ENCODE measurements at regions not wholly inside any gene's neighbourhood (a gene's known extent, or its start where the extent isn't known, plus 50 kb on each side); places are given as distances from the start of the nearest gene placed in this dataset.

- TF ChIP-seq CTCF (IDR thresholded peaks at IDR 0.05; ENCODE audit: control insufficient read depth, insufficient read depth, low read depth, low read length, missing control alignments), result no peak
- H3K4me3 ChIP-seq (ENCODE audit: control insufficient read depth, low read depth, low read length), result no peak overlapping the region
- DNase-seq (ENCODE audit: low read depth), result no peak
These were observed 751.4 kb upstream of the HS6ST1 start for GRCh38 chr2:129069875-129070594.

- TF ChIP-seq CTCF (IDR thresholded peaks at IDR 0.05; ENCODE audit: control insufficient read depth, insufficient read depth, low read depth, low read length, missing control alignments), result no peak
- no peak overlapping the region for H3K4me3 ChIP-seq (ENCODE audit: control insufficient read depth, low read depth, low read length)
- DNase-seq (ENCODE audit: low read depth), result no peak
These were observed 752.0 kb upstream of the HS6ST1 start for GRCh38 chr2:129070663-129071062.

DNA sequence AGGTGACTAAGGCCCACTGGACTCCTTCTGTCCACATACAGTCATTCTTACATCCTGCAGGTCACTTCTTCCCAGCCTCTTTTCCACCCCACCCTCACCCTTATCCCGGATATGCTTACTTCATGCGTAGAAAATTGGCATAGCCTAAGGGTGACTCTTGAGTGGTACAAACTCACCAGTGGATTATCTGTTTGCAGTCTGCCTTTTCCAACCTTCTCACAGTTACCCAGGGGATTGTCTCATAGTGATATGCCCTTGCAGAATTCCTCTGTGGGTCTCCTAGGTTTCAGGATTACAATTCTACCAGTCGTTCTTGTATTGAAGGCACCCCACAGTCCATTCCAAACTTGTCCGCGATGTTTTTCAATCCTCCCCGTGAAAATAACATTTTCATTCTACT is 752.9 kb upstream of the HS6ST1 start:
- no peak for DNase-seq (ENCODE audit: low read depth)
- H3K4me3 ChIP-seq (ENCODE audit: control insufficient read depth, low read depth, low read length), result no peak overlapping the region
- TF ChIP-seq CTCF (IDR thresholded peaks at IDR 0.05; ENCODE audit: control insufficient read depth, insufficient read depth, low read depth, low read length, missing control alignments), result no peak

DNA sequence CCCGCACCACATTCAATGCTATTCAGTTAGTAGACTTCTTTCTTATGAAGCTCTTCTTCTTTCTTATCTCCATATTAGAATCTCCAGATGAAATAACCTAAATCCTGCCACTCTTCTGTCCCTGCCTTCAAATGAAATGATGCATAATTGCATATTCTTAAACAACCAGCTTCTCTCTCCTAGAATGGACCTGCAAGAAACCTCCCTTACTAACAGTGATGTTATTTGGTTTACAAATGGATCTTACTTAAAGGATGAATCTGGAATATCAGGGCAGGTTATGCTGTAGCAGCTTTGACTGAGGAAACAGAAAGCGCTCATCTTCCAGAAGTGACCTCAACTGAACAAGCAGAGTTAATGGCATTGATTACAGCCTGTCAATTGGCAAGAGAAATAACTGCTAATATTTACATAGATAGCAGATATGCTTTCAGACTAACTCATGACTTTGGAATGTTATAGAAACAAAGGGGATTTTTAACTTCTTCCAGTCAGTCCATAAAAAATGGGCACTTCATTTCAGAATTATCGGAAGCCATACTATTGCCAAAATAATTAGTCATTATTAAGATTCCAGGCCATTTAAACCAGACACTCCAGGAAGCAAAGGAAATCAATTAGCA is 755.7 kb upstream of the HS6ST1 start:
- no peak for DNase-seq (ENCODE audit: low read depth)
- no peak for TF ChIP-seq CTCF (IDR thresholded peaks at IDR 0.05; ENCODE audit: control insufficient read depth, insufficient read depth, low read depth, low read length, missing control alignments)

DNA sequence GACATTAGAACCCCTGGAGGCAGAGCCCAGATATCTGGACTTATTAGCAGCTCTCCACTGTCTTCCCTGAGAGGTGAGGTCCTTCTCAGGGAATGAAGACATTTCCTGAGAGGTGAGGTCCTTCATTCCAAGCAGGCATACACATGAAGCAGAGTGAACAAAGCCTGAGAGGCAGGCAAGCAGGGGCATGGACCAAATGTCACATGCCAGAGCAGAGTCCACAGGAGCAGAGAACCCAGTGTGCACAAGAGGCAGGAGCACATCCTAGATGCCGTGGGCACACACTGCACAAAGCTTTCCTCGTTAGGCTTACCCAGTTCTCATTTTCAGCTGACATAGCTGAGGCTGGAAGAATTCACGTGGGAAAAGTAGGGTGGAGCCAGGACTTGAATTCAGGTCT is 759.9 kb upstream of the HS6ST1 start:
- TF ChIP-seq CTCF (IDR thresholded peaks at IDR 0.05; ENCODE audit: control insufficient read depth, insufficient read depth, low read depth, low read length, missing control alignments), result no peak
- H3K4me3 ChIP-seq (ENCODE audit: control insufficient read depth, low read depth, low read length), result no peak overlapping the region
- no peak for DNase-seq (ENCODE audit: low read depth)

More for the DNA sequence above, 755.7 kb upstream of the HS6ST1 start:
- no peak overlapping the region for H3K4me3 ChIP-seq (ENCODE audit: control insufficient read depth, low read depth, low read length)

GRCh38 chr2:129080715-129081476 is 762.2 kb upstream of the HS6ST1 start:
- no peak overlapping the region for H3K4me3 ChIP-seq (ENCODE audit: control insufficient read depth, low read depth, low read length)
- no peak for DNase-seq (ENCODE audit: low read depth)
- TF ChIP-seq CTCF (IDR thresholded peaks at IDR 0.05; ENCODE audit: control insufficient read depth, insufficient read depth, low read depth, low read length, missing control alignments), result no peak
